ENCODE measurements at regions not wholly inside any gene's neighbourhood (a gene's known extent, or its start where the extent isn't known, plus 50 kb on each side); places are given as distances from the start of the nearest gene placed in this dataset.
"Not testable (repeated sequence)": the region's sequence is repeated elsewhere in the genome, so short reads cannot be mapped to it uniquely, and the experiment has no call there.

DNA sequence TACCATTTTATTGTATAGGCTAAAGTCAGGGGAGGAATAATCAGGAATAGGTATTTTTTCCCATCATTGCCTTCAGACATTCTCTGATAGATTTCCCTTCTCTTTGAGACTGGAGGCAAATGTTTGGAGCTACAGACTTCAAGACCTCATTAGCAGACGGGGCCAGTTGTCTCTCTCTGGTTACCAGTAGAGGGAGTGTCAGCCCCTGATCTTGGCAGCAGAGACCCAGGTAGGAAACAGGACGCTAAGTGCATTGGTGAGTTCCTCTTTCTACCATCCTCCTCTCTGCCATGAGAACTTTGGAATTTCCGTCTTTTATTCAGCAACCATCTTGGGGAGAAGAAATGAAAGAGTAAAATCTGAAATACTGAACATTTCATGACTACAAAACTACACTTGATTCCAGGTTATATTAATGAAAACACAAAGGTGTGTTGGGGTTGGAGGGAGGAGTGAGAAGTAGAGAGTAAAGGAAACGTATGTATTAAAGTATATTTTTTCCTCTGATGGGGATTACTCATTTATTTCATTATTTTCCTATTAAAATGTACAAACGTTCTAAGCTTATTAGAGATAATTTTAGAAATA lies 186.2 kb upstream of the GCFC2 start:
- no peak overlapping the region for H3K27ac Mint-ChIP-seq
- H3K4me3 Mint-ChIP-seq, result no peak overlapping the region
- H3K4me1 Mint-ChIP-seq (ENCODE audit: unreplicated experiment), result no peaks in the 10 kb centered on the region
- DNase-seq (ENCODE audit: extremely low spot score, unreplicated experiment), result no peak
- no peaks in the 10 kb centered on the region for H3K9me3 Mint-ChIP-seq
- no peaks in the 10 kb centered on the region for H3K36me3 Mint-ChIP-seq
- no peaks in the 10 kb centered on the region for H3K27me3 Mint-ChIP-seq
- TF ChIP-seq CTCF (conservative IDR thresholded peaks at IDR 0.05), result peak; percentile 81

GRCh38 chr2:75894170-75894569 lies 183.5 kb upstream of the GCFC2 start:
- no peak for DNase-seq (ENCODE audit: extremely low spot score, unreplicated experiment)
- no peaks in the 10 kb centered on the region for H3K4me1 Mint-ChIP-seq (ENCODE audit: unreplicated experiment)
- H3K36me3 Mint-ChIP-seq, result no peaks in the 10 kb centered on the region
- TF ChIP-seq CTCF (conservative IDR thresholded peaks at IDR 0.05), result no peak
- no peak overlapping the region for H3K4me3 Mint-ChIP-seq
- H3K9me3 Mint-ChIP-seq, result no peaks in the 10 kb centered on the region
- no peaks in the 10 kb centered on the region for H3K27me3 Mint-ChIP-seq
- no peak overlapping the region for H3K27ac Mint-ChIP-seq

DNA sequence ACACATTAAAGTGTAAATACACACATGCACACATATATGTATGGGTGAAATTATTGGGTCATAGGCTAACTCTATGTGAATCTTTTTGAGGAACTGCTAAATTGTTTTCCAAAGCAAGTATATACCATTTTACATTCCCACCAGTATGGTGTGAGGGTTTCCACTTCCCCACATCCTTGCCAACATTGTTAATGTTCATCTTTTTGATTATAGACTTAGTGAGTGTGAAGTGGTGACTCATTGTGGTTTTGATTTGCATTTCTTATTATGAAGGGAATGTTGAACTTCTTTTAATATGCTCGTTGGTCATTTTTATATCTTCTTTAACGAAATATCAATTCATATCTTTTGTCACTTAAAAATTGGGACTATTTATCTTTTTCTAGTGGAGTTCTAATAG lies 181.8 kb upstream of the GCFC2 start:
- no peak for TF ChIP-seq CTCF (conservative IDR thresholded peaks at IDR 0.05)
- Mint-ChIP-seq H3K4me1 (ENCODE audit: unreplicated experiment) (no peaks in the 10 kb centered on the region), H3K36me3 (no peaks in the 10 kb centered on the region), H3K9me3 (no peaks in the 10 kb centered on the region), H3K27ac (no peak overlapping the region), H3K27me3 (peaks cover 7% of the 10 kb centered on the region), H3K4me3 (no peak overlapping the region)
- DNase-seq (ENCODE audit: extremely low spot score, unreplicated experiment), result no peak

- DNase-seq (ENCODE audit: extremely low spot score, unreplicated experiment), result no peak
- Mint-ChIP-seq H3K27ac (no peak overlapping the region), H3K4me3 (no peak overlapping the region), H3K27me3 (no peaks in the 10 kb centered on the region), H3K4me1 (ENCODE audit: unreplicated experiment) (no peaks in the 10 kb centered on the region), H3K36me3 (no peaks in the 10 kb centered on the region), H3K9me3 (no peaks in the 10 kb centered on the region)
- no peak for TF ChIP-seq CTCF (conservative IDR thresholded peaks at IDR 0.05)
Observed at GRCh38 chr2:75882530-75882929, 171.8 kb upstream of the GCFC2 start.

DNA sequence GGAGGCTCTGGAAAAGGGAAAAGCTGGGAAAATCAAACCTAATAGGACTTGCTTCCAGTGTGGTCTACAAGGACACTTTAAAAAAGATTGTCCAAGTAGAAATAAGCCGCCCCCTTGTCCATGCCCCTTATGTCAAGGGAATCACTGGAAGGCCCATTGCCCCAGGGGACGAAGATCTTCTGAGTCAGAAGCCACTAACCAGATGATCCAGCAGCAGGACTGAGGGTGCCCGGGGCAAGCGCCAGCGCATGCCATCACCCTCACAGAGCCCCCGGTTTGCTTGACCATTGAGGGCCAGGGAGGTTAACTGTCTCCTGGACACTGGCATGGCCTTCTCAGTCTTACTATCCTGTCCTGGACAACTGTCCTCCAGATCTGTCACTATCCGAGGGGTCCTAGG lies 164.9 kb upstream of the GCFC2 start:
- not testable (repeated sequence) for H3K4me3 Mint-ChIP-seq; H3K9me3 Mint-ChIP-seq; H3K27me3 Mint-ChIP-seq; H3K36me3 Mint-ChIP-seq; H3K27ac Mint-ChIP-seq; DNase-seq (ENCODE audit: extremely low spot score, unreplicated experiment); H3K4me1 Mint-ChIP-seq (ENCODE audit: unreplicated experiment)

GRCh38 chr2:75871762-75872614 lies 161.3 kb upstream of the GCFC2 start:
- not testable (repeated sequence) for H3K9me3 Mint-ChIP-seq; H3K27ac Mint-ChIP-seq; H3K4me3 Mint-ChIP-seq; H3K36me3 Mint-ChIP-seq; H3K4me1 Mint-ChIP-seq (ENCODE audit: unreplicated experiment); H3K27me3 Mint-ChIP-seq; DNase-seq (ENCODE audit: extremely low spot score, unreplicated experiment)

Measured in type B pancreatic cell (in vitro differentiated cells).